NB4 (cell line): ENCODE measurements at regions not wholly inside any gene's neighbourhood (a gene's known extent, or its start where the extent isn't known, plus 50 kb on each side); places are given as distances from the start of the nearest gene placed in this dataset.

Experiments used
- CTCF ChIP-seq: IDR thresholded peaks from one replicate; pipeline ENCODE4 v1.5.1; 2012; ENCODE audit warnings: low read depth, low read length
- POLR2A ChIP-seq: IDR thresholded peaks from 2 replicates; pipeline ENCODE4 v1.6.1; 2011; ENCODE audit warnings: mild to moderate bottlenecking; ENCODE audit not compliant: insufficient read length; ENCODE audit errors: extremely low read depth

DNA sequence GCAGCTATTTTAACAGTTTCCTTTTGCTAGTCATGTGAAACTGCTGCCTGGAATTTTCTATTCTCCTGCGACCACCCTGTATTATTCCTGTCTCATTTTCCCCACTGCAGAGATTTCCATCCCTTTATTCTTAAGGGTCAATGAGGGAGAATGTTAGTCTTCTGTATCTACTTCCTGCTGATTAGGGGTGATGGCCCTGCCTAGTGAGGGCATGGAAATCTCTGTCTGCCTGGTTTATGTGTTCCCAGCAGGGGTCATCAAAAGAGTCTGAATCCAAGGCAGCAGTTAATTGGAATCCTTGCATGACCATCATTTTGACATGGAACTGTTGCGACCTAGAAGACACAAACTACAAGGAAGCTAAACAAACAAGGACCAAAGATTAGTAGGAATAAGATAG, 325.2 kb downstream of the PLPP3 start:
- TF ChIP-seq CTCF (no peak), POLR2A (no peak)
